HCT116 (cell line): ENCODE measurements at regions not wholly inside any gene's neighbourhood (a gene's known extent, or its start where the extent isn't known, plus 50 kb on each side); places are given as distances from the start of the nearest gene placed in this dataset.

Experiments used
- ATAC-seq: fragments of 200-7000 bp; cut with Tn5 transposase; 2 replicates; pipeline ENCODE4 v1.9.1; 2020; ENCODE audit warnings: mild to moderate bottlenecking, moderate library complexity
- BruUV-seq: library from RNA; stranded (reverse); fragments of 400-500 nt; replicated peaks from 2 replicates; lab custom pipeline; 2021; lab: Mats Ljungman, UMichigan
- CTCF ChIA-PET: fragments of 300-600 bp; sonication (Branson Sonifier 250); formaldehyde crosslinking; loops from one replicate; lab custom pipeline; 2021; ENCODE audit warnings: antibody characterized with exemption; lab: Charles Lee
- POLR2A ChIA-PET: fragments of 300-600, 350-600 bp; sonication (Branson Sonifier 250); formaldehyde crosslinking; loops from one replicate; lab custom pipeline; 2021; ENCODE audit warnings: antibody characterized with exemption; lab: Charles Lee
- RAD21 ChIA-PET, 2 experiments: fragments of 300-600 bp; sonication (Branson Sonifier 250); formaldehyde crosslinking; loops; one replicate each; lab custom pipeline; 2023; ENCODE audit warnings: low total read pairs in 2 of 2; ENCODE audit not compliant: uncharacterized antibody in 2 of 2, unreplicated experiment in 2 of 2, low non-redundant PET in 1 of 2; lab: Charles Lee
- DNase-seq: peaks from one replicate; pipeline ENCODE4 v3.0.0-alpha.2; 2010; ENCODE audit warnings: low read depth, low spot score
- H2AFZ ChIP-seq: fragments of 200-600 bp; shearing (Covaris generic), sonication (generic); 2 replicates; pipeline ENCODE4 v1.6.1; 2017; ENCODE audit warnings: low read depth, mixed run types, mixed read lengths, antibody characterized with exemption, low read length; ENCODE audit not compliant: poor library complexity, severe bottlenecking
- H3K27ac ChIP-seq: 2 replicates; pipeline ENCODE4 v1.5.1; 2012; ENCODE audit warnings: low read depth, low read length
- H3K27me3 ChIP-seq: fragments of 200-600 bp; sonication (generic); 2 replicates; pipeline ENCODE4 v1.6.1; 2016; ENCODE audit warnings: mixed run types, low read length, mixed read lengths; ENCODE audit not compliant: insufficient read depth
- H3K36me3 ChIP-seq, 2 experiments: fragments of 200-500 bp in 1 of 2; fragments of 200-600 bp in 1 of 2; sonication (Bioruptor generic) in 1 of 2; sonication (generic) in 1 of 2; 2 replicates each; pipeline versions ENCODE4 v1.5.1 to v1.6.1; 2014 to 2016; ENCODE audit warnings: low read length in 2 of 2, inconsistent platforms in 1 of 2, mixed read lengths in 1 of 2, mixed run types in 1 of 2; ENCODE audit not compliant: insufficient read depth in 2 of 2, control insufficient read depth in 1 of 2
- H3K4me1 ChIP-seq, 2 experiments: fragments of 200-600 bp in 1 of 2; sonication (generic) in 1 of 2; 2 replicates each; pipeline versions ENCODE4 v1.5.1 to v1.6.1; 2012 to 2017; ENCODE audit warnings: low read length in 2 of 2, inconsistent platforms in 1 of 2, mild to moderate bottlenecking in 1 of 2, mixed read lengths in 1 of 2, mixed run types in 1 of 2, moderate library complexity in 1 of 2; ENCODE audit not compliant: insufficient read depth in 2 of 2, control insufficient read depth in 1 of 2
- H3K4me2 ChIP-seq: fragments of 200-600 bp; sonication (generic); 2 replicates; pipeline ENCODE4 v1.6.1; 2017; ENCODE audit warnings: mixed run types, low read length, mixed read lengths
- H3K4me3 ChIP-seq, 2 experiments: fragments of 200-600 bp in 1 of 2; sonication (generic) in 1 of 2; replicated peaks in 1 of 2; 2 replicates each; pipeline ENCODE4 v1.5.1; 2011 to 2016; ENCODE audit warnings: low read length in 2 of 2, control low read depth in 1 of 2, low read depth in 1 of 2, mild to moderate bottlenecking in 1 of 2, mixed read lengths in 1 of 2, mixed run types in 1 of 2
- H3K79me2 ChIP-seq: fragments of 200-600 bp; sonication (generic); 2 replicates; pipeline ENCODE4 v1.6.1; 2017; ENCODE audit warnings: mild to moderate bottlenecking, mixed run types, low read length, moderate library complexity, mixed read lengths; ENCODE audit not compliant: insufficient read depth
- H3K9ac ChIP-seq: fragments of 200-600 bp; sonication (generic); 2 replicates; pipeline ENCODE4 v1.6.1; 2016; ENCODE audit warnings: low read length, mixed read lengths
- H3K9me2 ChIP-seq: fragments of 200-600 bp; sonication (generic), shearing (Covaris generic); 2 replicates; pipeline ENCODE4 v1.6.1; 2017; ENCODE audit warnings: mixed run types, mild to moderate bottlenecking, moderate library complexity; ENCODE audit not compliant: insufficient read depth
- H3K9me3 ChIP-seq, 2 experiments: fragments of 200-500 bp in 1 of 2; fragments of 200-600 bp in 1 of 2; sonication (Bioruptor generic) in 1 of 2; sonication (generic) in 1 of 2; 2 replicates each; pipeline ENCODE4 v1.6.1; 2014 to 2017; ENCODE audit warnings: low read length in 2 of 2, mixed read lengths in 2 of 2, inconsistent platforms in 1 of 2, low read depth in 1 of 2, mild to moderate bottlenecking in 1 of 2, mixed run types in 1 of 2, moderate library complexity in 1 of 2; ENCODE audit not compliant: control insufficient read depth in 1 of 2, insufficient read depth in 1 of 2
- H4K20me1 ChIP-seq: fragments of 200-600 bp; sonication (generic), shearing (Covaris generic); 2 replicates; pipeline ENCODE4 v1.6.1; 2017; ENCODE audit warnings: mixed run types, mild to moderate bottlenecking, moderate library complexity; ENCODE audit not compliant: insufficient read depth
- CBX3 ChIP-seq: IDR thresholded peaks from 2 replicates; pipeline ENCODE4 v1.6.1; 2012; ENCODE audit warnings: low read depth
- CTCF ChIP-seq, 3 experiments: fragments of 200-600 bp in 1 of 3; sonication (generic) in 1 of 3; IDR thresholded peaks in 2 of 3; conservative IDR thresholded peaks in 1 of 3; 2 replicates each; pipeline ENCODE4 v1.5.1; 2012 to 2017; ENCODE audit warnings: low read depth in 2 of 3, low read length in 2 of 3, antibody characterized with exemption in 1 of 3, borderline replicate concordance in 1 of 3, control low read depth in 1 of 3, mild to moderate bottlenecking in 1 of 3, mixed read lengths in 1 of 3, mixed run types in 1 of 3, moderate library complexity in 1 of 3; ENCODE audit not compliant: insufficient read depth in 1 of 3
- EZH2 ChIP-seq: fragments of 200-600 bp; sonication (generic); IDR thresholded peaks from 2 replicates; pipeline ENCODE4 v1.6.1; 2017; ENCODE audit warnings: antibody characterized with exemption, mixed run types
- JUND ChIP-seq: IDR thresholded peaks from 2 replicates; pipeline ENCODE4 v1.6.1; 2012
- MAX ChIP-seq: IDR thresholded peaks from 2 replicates; pipeline ENCODE4 v1.6.1; 2012
- POLR2A ChIP-seq: IDR thresholded peaks from 2 replicates; pipeline ENCODE4 v1.7.0; 2011; ENCODE audit warnings: borderline replicate concordance; ENCODE audit not compliant: insufficient read depth, insufficient read length; ENCODE audit errors: extremely low read depth
- POLR2AphosphoS5 ChIP-seq: IDR thresholded peaks from 2 replicates; pipeline ENCODE4 v1.6.1; 2011; ENCODE audit warnings: mild to moderate bottlenecking, low read depth, low read length, moderate library complexity
- REST ChIP-seq: IDR thresholded peaks from 2 replicates; pipeline ENCODE4 v1.6.1; 2012; ENCODE audit warnings: low read depth
- SIN3A ChIP-seq: IDR thresholded peaks from 2 replicates; pipeline ENCODE4 v1.6.1; 2012; ENCODE audit warnings: low read depth
- SP1 ChIP-seq: IDR thresholded peaks from 2 replicates; pipeline ENCODE4 v1.6.1; 2012; ENCODE audit warnings: low read depth
- YY1 ChIP-seq: IDR thresholded peaks from 2 replicates; pipeline ENCODE4 v1.6.1; 2011; ENCODE audit warnings: low read length, low read depth, moderate library complexity, mild to moderate bottlenecking; ENCODE audit not compliant: insufficient replicate concordance; ENCODE audit errors: extremely low read depth
- ZFX ChIP-seq: fragments of 450-650 bp; IDR thresholded peaks from 2 replicates; pipeline ENCODE4 v1.6.1; 2017
- intact Hi-C: fragments of 100-400 bp; cut with micrococcal nuclease; formaldehyde crosslinking; loops from 2 replicates; pipeline ENCODE4 v1.10.0; 2022

- no TSS peak for BruUV-seq
- Histone ChIP-seq H3K4me1 (no peaks in the 10 kb centered on the region), H3K9me2 (no peaks in the 10 kb centered on the region), H3K9ac (no peak overlapping the region), H3K36me3 (no peaks in the 10 kb centered on the region), H3K27me3 (no peaks in the 10 kb centered on the region), H3K4me2 (no peak overlapping the region), H4K20me1 (no peaks in the 10 kb centered on the region), H2AFZ (no peak overlapping the region), H3K4me3 (no peak overlapping the region), H3K9me3 (no peaks in the 10 kb centered on the region), H3K79me2 (no peaks in the 10 kb centered on the region), H3K27ac (no peak overlapping the region)
- no peak for TF ChIP-seq EZH2
- TF ChIP-seq POLR2A: no peak
- TF ChIP-seq SIN3A: no peak
- no peak for TF ChIP-seq REST
- TF ChIP-seq POLR2AphosphoS5: no peak
- no peak for TF ChIP-seq JUND
- no peak for TF ChIP-seq ZFX
- no peak for TF ChIP-seq YY1
- no peak for TF ChIP-seq SP1
- no peak for TF ChIP-seq MAX
- TF ChIP-seq CBX3: no peak
- no peak for TF ChIP-seq CTCF (IDR thresholded peaks at IDR 0.05 in 2 of 3, conservative IDR thresholded peaks at IDR 0.05 in 1 of 3; ENCODE audit: borderline replicate concordance in 1 of 3, insufficient read depth in 1 of 3, low read depth in 2 of 3, low read length in 2 of 3)
- CTCF ChIA-PET: no interaction called here
- RAD21 ChIA-PET: no interaction called here
- POLR2A ChIA-PET: no interaction called here
- intact Hi-C loops: no loop called here
- no peak for ATAC-seq
- no peak for DNase-seq
These were observed 512.1 kb downstream of the AACS start for GRCh38 chr12:125577334-125577733.
